Neural progenitor cell (in vitro differentiated cells): ENCODE measurements at regions not wholly inside any gene's neighbourhood (a gene's known extent, or its start where the extent isn't known, plus 50 kb on each side); places are given as distances from the start of the nearest gene placed in this dataset.

ENCODE experiments used
- DNase-seq: peaks from one replicate; pipeline ENCODE4 v3.0.0-alpha.2; 2016; ENCODE audit warnings: low spot score
- H2AFZ ChIP-seq: fragments of 200-600 bp; sonication (generic); replicated peaks from 2 replicates; pipeline ENCODE4 v1.6.1; 2016; ENCODE audit warnings: antibody characterized with exemption
- H3F3A ChIP-seq: fragments of 200-600 bp; sonication (generic); 2 replicates; pipeline ENCODE4 v1.6.1; 2016; ENCODE audit warnings: antibody characterized with exemption, low read depth
- H3K27ac ChIP-seq: fragments of 200-600 bp; sonication (generic); 2 replicates; pipeline ENCODE4 v1.5.1; 2016; ENCODE audit warnings: mild to moderate bottlenecking
- H3K27me3 ChIP-seq: fragments of 200-600 bp; sonication (generic); 2 replicates; pipeline ENCODE4 v1.6.1; 2016; ENCODE audit warnings: mild to moderate bottlenecking, moderate library complexity
- H3K36me3 ChIP-seq: fragments of 200-600 bp; sonication (generic); 2 replicates; pipeline ENCODE4 v1.5.1; 2016
- H3K4me1 ChIP-seq: fragments of 200-600 bp; sonication (generic); 2 replicates; pipeline ENCODE4 v1.6.1; 2016; ENCODE audit warnings: mixed run types
- H3K4me2 ChIP-seq: fragments of 200-600 bp; sonication (generic); 2 replicates; pipeline ENCODE4 v1.6.1; 2016
- H3K4me3 ChIP-seq: fragments of 200-600 bp; sonication (generic); 2 replicates; pipeline ENCODE4 v1.5.1; 2016
- H3K79me2 ChIP-seq: fragments of 200-600 bp; sonication (generic); 2 replicates; pipeline ENCODE4 v1.6.1; 2016; ENCODE audit warnings: low read depth
- H3K9ac ChIP-seq: fragments of 200-600 bp; sonication (generic); 2 replicates; pipeline ENCODE4 v1.6.1; 2016
- H3K9me3 ChIP-seq: fragments of 200-600 bp; sonication (generic); 2 replicates; pipeline ENCODE4 v1.5.1; 2016; ENCODE audit warnings: low read depth
- H4K20me1 ChIP-seq: fragments of 200-600 bp; sonication (generic); 2 replicates; pipeline ENCODE4 v1.6.1; 2016; ENCODE audit warnings: low read depth
- H3K27ac Mint-ChIP-seq: 3 replicates; pipeline ENCODE4 v1.8.0; 2021; ENCODE audit warnings: mixed read lengths
- H3K27me3 Mint-ChIP-seq: 2 replicates; pipeline ENCODE4 v1.8.0; 2022; ENCODE audit warnings: low read depth, mild to moderate bottlenecking, inconsistent platforms, moderate library complexity, mixed read lengths; ENCODE audit not compliant: insufficient read depth
- H3K36me3 Mint-ChIP-seq: 3 replicates; pipeline ENCODE4 v1.8.0; 2021; ENCODE audit warnings: mixed read lengths
- H3K4me1 Mint-ChIP-seq: 3 replicates; pipeline ENCODE4 v1.8.0; 2021; ENCODE audit warnings: mixed read lengths
- H3K4me3 Mint-ChIP-seq: 3 replicates; pipeline ENCODE4 v1.8.0; 2021; ENCODE audit warnings: mild to moderate bottlenecking, moderate library complexity, mixed read lengths
- H3K9me3 Mint-ChIP-seq: 3 replicates; pipeline ENCODE4 v1.8.0; 2020; ENCODE audit warnings: mixed read lengths
- CTCF ChIP-seq: fragments of 200-600 bp; sonication (generic); IDR thresholded peaks from 2 replicates; pipeline ENCODE4 v1.5.1; 2017; ENCODE audit warnings: antibody characterized with exemption, mild to moderate bottlenecking
- EZH2 ChIP-seq: fragments of 200-600 bp; sonication (generic); IDR thresholded peaks from 2 replicates; pipeline ENCODE4 v1.6.1; 2017; ENCODE audit warnings: antibody characterized with exemption, mild to moderate bottlenecking, moderate library complexity
- EZH2phosphoT487 ChIP-seq: fragments of 200-600 bp; sonication (generic); IDR thresholded peaks from 2 replicates; pipeline ENCODE4 v1.6.1; 2017; ENCODE audit warnings: antibody characterized with exemption

- Histone ChIP-seq H3F3A (no peaks in the 10 kb centered on the region), H3K4me3 (no peak overlapping the region), H3K27ac (no peak overlapping the region), H3K9me3 (no peaks in the 10 kb centered on the region), H3K9ac (no peak overlapping the region), H3K27me3 (no peaks in the 10 kb centered on the region), H4K20me1 (no peaks in the 10 kb centered on the region), H3K4me1 (no peaks in the 10 kb centered on the region), H2AFZ (no peak overlapping the region), H3K36me3 (no peaks in the 10 kb centered on the region), H3K4me2 (no peak overlapping the region), H3K79me2 (no peaks in the 10 kb centered on the region)
- peaks cover 18% of the 10 kb centered on the region for H3K9me3 Mint-ChIP-seq
- H3K27me3 Mint-ChIP-seq = no peaks in the 10 kb centered on the region
- DNase-seq = no peak
- H3K4me3 Mint-ChIP-seq = no peak overlapping the region
- H3K27ac Mint-ChIP-seq = no peak overlapping the region
- H3K36me3 Mint-ChIP-seq = no peaks in the 10 kb centered on the region
- TF ChIP-seq EZH2phosphoT487 (no peak), EZH2 (no peak), CTCF (no peak)
- no peaks in the 10 kb centered on the region for H3K4me1 Mint-ChIP-seq
Measured at GRCh38 chr12:19706936-19707335, 267.6 kb downstream of the AEBP2 start.

- Histone ChIP-seq H2AFZ (no peak overlapping the region), H3K9me3 (no peaks in the 10 kb centered on the region), H3K9ac (no peak overlapping the region), H3K27ac (no peak overlapping the region), H4K20me1 (no peaks in the 10 kb centered on the region), H3K4me3 (no peak overlapping the region), H3F3A (no peaks in the 10 kb centered on the region), H3K4me1 (no peaks in the 10 kb centered on the region), H3K4me2 (no peak overlapping the region), H3K27me3 (no peaks in the 10 kb centered on the region), H3K79me2 (no peaks in the 10 kb centered on the region), H3K36me3 (no peaks in the 10 kb centered on the region)
- no peak overlapping the region for H3K27ac Mint-ChIP-seq
- TF ChIP-seq EZH2 (no peak), EZH2phosphoT487 (no peak), CTCF (peak; percentile 10)
- DNase-seq = no peak
- H3K27me3 Mint-ChIP-seq = no peaks in the 10 kb centered on the region
- H3K4me3 Mint-ChIP-seq = no peak overlapping the region
- H3K36me3 Mint-ChIP-seq = no peaks in the 10 kb centered on the region
- no peaks in the 10 kb centered on the region for H3K4me1 Mint-ChIP-seq
- peaks cover 15% of the 10 kb centered on the region for H3K9me3 Mint-ChIP-seq
Measured at GRCh38 chr12:19707948-19708409, 268.7 kb downstream of the AEBP2 start.

GRCh38 chr12:19709889-19710288 is 270.6 kb downstream of the AEBP2 start:
- H4K20me1 ChIP-seq = no peaks in the 10 kb centered on the region
- H2AFZ ChIP-seq = no peak overlapping the region
- Mint-ChIP-seq H3K27ac (peak overlapping the region; percentile 4), H3K4me1 (no peaks in the 10 kb centered on the region), H3K4me3 (no peak overlapping the region), H3K36me3 (no peaks in the 10 kb centered on the region), H3K27me3 (no peaks in the 10 kb centered on the region), H3K9me3 (peaks cover 11% of the 10 kb centered on the region)
- H3K4me3 ChIP-seq = no peak overlapping the region
- H3K9me3 ChIP-seq = no peaks in the 10 kb centered on the region
- no peak overlapping the region for H3K27ac ChIP-seq
- H3K9ac ChIP-seq = no peak overlapping the region
- no peak for DNase-seq
- H3K79me2 ChIP-seq = no peaks in the 10 kb centered on the region
- TF ChIP-seq EZH2phosphoT487 (no peak), EZH2 (no peak)
- H3K36me3 ChIP-seq = no peaks in the 10 kb centered on the region
- H3K27me3 ChIP-seq = no peaks in the 10 kb centered on the region
- H3K4me2 ChIP-seq = no peak overlapping the region
- H3K4me1 ChIP-seq = peaks cover under 1% of the 10 kb centered on the region
- no peaks in the 10 kb centered on the region for H3F3A ChIP-seq

- DNase-seq = no peak
- no peak overlapping the region for H2AFZ ChIP-seq
- H3K4me3 Mint-ChIP-seq = no peak overlapping the region
Measured at GRCh38 chr12:19710811-19711793, 271.8 kb downstream of the AEBP2 start.

More at GRCh38 chr12:19710811-19711793, 271.8 kb downstream of the AEBP2 start:
- H3K27me3 ChIP-seq = no peaks in the 10 kb centered on the region
- Mint-ChIP-seq H3K9me3 (peaks cover 11% of the 10 kb centered on the region), H3K27ac (no peak overlapping the region), H3K36me3 (no peaks in the 10 kb centered on the region), H3K4me1 (no peaks in the 10 kb centered on the region), H3K27me3 (no peaks in the 10 kb centered on the region)
- H3K4me3 ChIP-seq = no peak overlapping the region
- H3K27ac ChIP-seq = no peak overlapping the region
- H3K9me3 ChIP-seq = no peaks in the 10 kb centered on the region
- peaks cover 9% of the 10 kb centered on the region for H3K4me1 ChIP-seq
- no peaks in the 10 kb centered on the region for H3K79me2 ChIP-seq
- no peaks in the 10 kb centered on the region for H3K36me3 ChIP-seq
- no peak overlapping the region for H3K4me2 ChIP-seq
- no peaks in the 10 kb centered on the region for H3F3A ChIP-seq
- TF ChIP-seq CTCF = no peak
- no peak for TF ChIP-seq EZH2phosphoT487
- TF ChIP-seq EZH2 = no peak
- H4K20me1 ChIP-seq = no peaks in the 10 kb centered on the region
- H3K9ac ChIP-seq = no peak overlapping the region
